Naive thymus-derived CD4-positive, alpha-beta T cell (primary cell): ENCODE measurements at regions not wholly inside any gene's neighbourhood (a gene's known extent, or its start where the extent isn't known, plus 50 kb on each side); places are given as distances from the start of the nearest gene placed in this dataset.

Experiments
- ATAC-seq: fragments of 150-1000 bp; cut with Tn5 transposase; 2 replicates; pipeline ENCODE4 v1.10.0; 2021; ENCODE audit warnings: mild to moderate bottlenecking, moderate library complexity
- CTCF ChIA-PET: fragments of 350-600 bp; sonication (Branson Sonifier 250); formaldehyde crosslinking; loops from one replicate; lab custom pipeline; 2021; ENCODE audit warnings: antibody characterized with exemption; lab: Charles Lee
- POLR2A ChIA-PET: fragments of 350-600 bp; sonication (Branson Sonifier 250); formaldehyde crosslinking; loops from one replicate; lab custom pipeline; 2021; ENCODE audit warnings: antibody characterized with exemption, inconsistent platforms; lab: Charles Lee
- DNase-seq, 9 donors: peaks; one replicate each; pipeline versions ENCODE4 v3.0.0 to v3.0.0-alpha.2; 2020 to 2022; ENCODE audit warnings: mixed read lengths in 1 of 9
- H3K27ac ChIP-seq: one replicate; pipeline ENCODE4 v1.7.0; 2013; ENCODE audit warnings: mild to moderate bottlenecking, low read depth, low read length, moderate library complexity
- H3K27me3 ChIP-seq, 2 donors: one replicate each; pipeline ENCODE4 v1.7.0; 2013; ENCODE audit warnings: low read length in 2 of 2, mild to moderate bottlenecking in 2 of 2, moderate library complexity in 2 of 2; ENCODE audit not compliant: control insufficient read depth in 2 of 2, insufficient read depth in 2 of 2
- H3K36me3 ChIP-seq, 3 experiments: 1 replicate in 2 of 3; 2 replicates in 1 of 3; pipeline ENCODE4 v1.7.0; 2013; ENCODE audit warnings: low read length in 3 of 3, mild to moderate bottlenecking in 3 of 3, moderate library complexity in 1 of 3; ENCODE audit not compliant: insufficient read depth in 3 of 3, control insufficient read depth in 2 of 3
- H3K4me1 ChIP-seq, 2 donors: one replicate each; pipeline ENCODE4 v1.7.0; 2013; ENCODE audit warnings: low read length in 2 of 2, mild to moderate bottlenecking in 2 of 2, moderate library complexity in 1 of 2; ENCODE audit not compliant: control insufficient read depth in 2 of 2, insufficient read depth in 2 of 2
- H3K4me3 ChIP-seq: 2 replicates; pipeline ENCODE4 v1.7.0; 2013; ENCODE audit warnings: mild to moderate bottlenecking, low read length
- H3K9me3 ChIP-seq, 3 experiments: 1 replicate in 2 of 3; 2 replicates in 1 of 3; pipeline ENCODE4 v1.7.0; 2013; ENCODE audit warnings: low read length in 3 of 3; ENCODE audit not compliant: control insufficient read depth in 2 of 3
- H3K27ac Mint-ChIP-seq, 9 donors: one replicate each; pipeline ENCODE4 v1.8.0; 2020 to 2022; ENCODE audit warnings: mixed read lengths in 9 of 9, mild to moderate bottlenecking in 8 of 9, moderate library complexity in 5 of 9, inconsistent platforms in 2 of 9
- H3K27me3 Mint-ChIP-seq, 5 donors: one replicate each; pipeline ENCODE4 v1.8.0; 2021 to 2022; ENCODE audit warnings: mixed read lengths in 5 of 5, mild to moderate bottlenecking in 1 of 5
- H3K36me3 Mint-ChIP-seq, 5 donors: one replicate each; pipeline ENCODE4 v1.8.0; 2020 to 2022; ENCODE audit warnings: mixed read lengths in 5 of 5, mild to moderate bottlenecking in 3 of 5, inconsistent platforms in 1 of 5
- H3K4me1 Mint-ChIP-seq, 7 donors: one replicate each; pipeline ENCODE4 v1.8.0; 2020 to 2022; ENCODE audit warnings: mixed read lengths in 7 of 7, mild to moderate bottlenecking in 3 of 7, inconsistent platforms in 1 of 7
- H3K4me3 Mint-ChIP-seq, 10 donors: one replicate each; pipeline ENCODE4 v1.8.0; 2020 to 2022; ENCODE audit warnings: mild to moderate bottlenecking in 10 of 10, mixed read lengths in 10 of 10, moderate library complexity in 6 of 10, inconsistent platforms in 2 of 10
- H3K9me3 Mint-ChIP-seq, 11 donors: one replicate each; pipeline ENCODE4 v1.8.0; 2020 to 2022; ENCODE audit warnings: mixed read lengths in 11 of 11, mild to moderate bottlenecking in 4 of 11, inconsistent platforms in 1 of 11, moderate library complexity in 1 of 11
- intact Hi-C, 2 donors: fragments of 100-400 bp; cut with micrococcal nuclease; formaldehyde crosslinking; loops; one replicate each; pipeline ENCODE4 v1.15.1; 2023

GRCh38 chr2:193538061-193538460, 1343.3 kb upstream of the TMEFF2 start:
- no peak for ATAC-seq
- no peak overlapping the region for H3K4me3 ChIP-seq
- H3K4me1 ChIP-seq: no peaks in the 10 kb centered on the region
- CTCF ChIA-PET: no interaction called here
- Mint-ChIP-seq H3K9me3 (peaks cover 0 to 8% (median 1%) of the 10 kb centered on the region in 11 donors), H3K27me3 (peaks cover 0 to 4% (median 0%) of the 10 kb centered on the region in 5 donors), H3K4me1 (no peaks in the 10 kb centered on the region), H3K27ac (no peak overlapping the region), H3K36me3 (no peaks in the 10 kb centered on the region), H3K4me3 (no peak overlapping the region)
- H3K36me3 ChIP-seq: no peaks in the 10 kb centered on the region
- intact Hi-C loops: no loop called here
- H3K27me3 ChIP-seq: no peaks in the 10 kb centered on the region
- POLR2A ChIA-PET: no interaction called here
- DNase-seq: no peak
- H3K9me3 ChIP-seq: no peaks in the 10 kb centered on the region
- no peak overlapping the region for H3K27ac ChIP-seq

DNA sequence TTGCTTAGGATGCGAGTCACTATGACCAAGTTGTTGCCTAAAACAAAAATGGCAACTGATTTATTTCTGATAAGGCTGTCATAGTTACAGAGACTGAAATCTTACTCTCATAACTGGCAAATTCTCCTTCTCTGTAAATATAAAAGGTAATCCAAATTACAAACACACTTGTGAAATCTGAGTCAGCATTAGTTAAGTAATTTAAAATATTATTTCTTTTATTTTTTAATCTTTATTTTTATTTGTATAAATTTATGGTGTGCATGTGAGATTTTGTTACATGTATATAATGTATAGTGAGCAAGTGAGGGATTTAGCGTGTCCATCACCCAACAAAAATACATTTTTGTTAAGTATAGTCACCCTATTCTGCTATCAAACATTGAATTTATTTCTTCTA, 1342.8 kb upstream of the TMEFF2 start:
- DNase-seq (no peak), ATAC-seq (no peak)
- Histone ChIP-seq H3K9me3 (no peaks in the 10 kb centered on the region), H3K4me3 (no peak overlapping the region), H3K36me3 (no peaks in the 10 kb centered on the region), H3K27me3 (no peaks in the 10 kb centered on the region), H3K4me1 (no peaks in the 10 kb centered on the region), H3K27ac (no peak overlapping the region)
- Mint-ChIP-seq H3K36me3 (no peaks in the 10 kb centered on the region), H3K9me3 (peaks cover 0 to 8% (median 0%) of the 10 kb centered on the region in 11 donors), H3K27ac (no peak overlapping the region), H3K27me3 (peaks cover 0 to 4% (median 0%) of the 10 kb centered on the region in 5 donors), H3K4me3 (no peak overlapping the region), H3K4me1 (no peaks in the 10 kb centered on the region)
- CTCF ChIA-PET: no interaction called here
- intact Hi-C loops: no loop called here
- POLR2A ChIA-PET: no interaction called here

GRCh38 chr2:193528458-193528857, 1333.7 kb upstream of the TMEFF2 start:
- ATAC-seq: no peak
- H3K9me3 Mint-ChIP-seq: peaks cover 0 to 12% (median 0%) of the 10 kb centered on the region in 11 donors
- no peak overlapping the region for H3K27ac Mint-ChIP-seq
- intact Hi-C loops: no loop called here
- H3K27me3 Mint-ChIP-seq: no peaks in the 10 kb centered on the region
- Histone ChIP-seq H3K4me1 (no peaks in the 10 kb centered on the region), H3K9me3 (no peaks in the 10 kb centered on the region), H3K27me3 (no peaks in the 10 kb centered on the region), H3K27ac (no peak overlapping the region), H3K4me3 (no peak overlapping the region), H3K36me3 (no peaks in the 10 kb centered on the region)
- CTCF ChIA-PET: no interaction called here
- DNase-seq: no peak
- POLR2A ChIA-PET: no interaction called here
- no peak overlapping the region for H3K4me3 Mint-ChIP-seq
- no peaks in the 10 kb centered on the region for H3K36me3 Mint-ChIP-seq
- no peaks in the 10 kb centered on the region for H3K4me1 Mint-ChIP-seq

GRCh38 chr2:193527146-193527545, 1332.4 kb upstream of the TMEFF2 start:
- ChIA-PET POLR2A (no interaction called here), CTCF (no interaction called here)
- no peaks in the 10 kb centered on the region for H3K9me3 ChIP-seq
- no peak overlapping the region for H3K4me3 ChIP-seq
- Mint-ChIP-seq H3K27ac (no peak overlapping the region), H3K36me3 (no peaks in the 10 kb centered on the region), H3K4me3 (no peak overlapping the region), H3K4me1 (no peaks in the 10 kb centered on the region), H3K27me3 (no peaks in the 10 kb centered on the region), H3K9me3 (peaks cover 0 to 8% (median 0%) of the 10 kb centered on the region in 11 donors)
- H3K27ac ChIP-seq: no peak overlapping the region
- intact Hi-C loops: no loop called here
- H3K27me3 ChIP-seq: no peaks in the 10 kb centered on the region
- H3K4me1 ChIP-seq: no peaks in the 10 kb centered on the region
- DNase-seq (no peak), ATAC-seq (no peak)
- no peaks in the 10 kb centered on the region for H3K36me3 ChIP-seq

DNA sequence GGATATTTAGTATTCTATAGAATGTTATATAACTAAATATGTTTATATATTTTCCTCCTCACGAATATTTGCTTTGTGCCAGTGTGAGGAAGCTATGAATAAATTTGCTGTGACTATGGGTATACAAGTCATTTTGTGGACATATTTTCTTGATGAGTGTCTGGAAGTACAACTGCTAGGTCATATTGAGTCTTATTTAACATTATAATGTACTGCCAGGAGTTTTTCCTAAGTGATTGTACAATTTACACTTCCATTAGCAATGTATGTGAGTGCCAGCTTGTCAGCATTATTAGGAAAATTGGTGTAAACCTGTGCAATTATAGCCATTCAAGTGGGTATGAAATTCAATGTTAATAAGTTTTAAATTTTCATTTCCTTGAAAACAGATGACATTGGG, 1328.9 kb upstream of the TMEFF2 start:
- Mint-ChIP-seq H3K27me3 (no peaks in the 10 kb centered on the region), H3K27ac (no peak overlapping the region), H3K36me3 (no peaks in the 10 kb centered on the region), H3K9me3 (peaks cover 0 to 6% (median 0%) of the 10 kb centered on the region in 11 donors), H3K4me3 (no peak overlapping the region), H3K4me1 (no peaks in the 10 kb centered on the region)
- ChIA-PET CTCF (no interaction called here), POLR2A (no interaction called here)
- Histone ChIP-seq H3K9me3 (no peaks in the 10 kb centered on the region), H3K27me3 (no peaks in the 10 kb centered on the region), H3K4me3 (no peak overlapping the region), H3K27ac (no peak overlapping the region), H3K4me1 (no peaks in the 10 kb centered on the region), H3K36me3 (no peaks in the 10 kb centered on the region)
- ATAC-seq: no peak
- intact Hi-C loops: no loop called here
- no peak for DNase-seq

DNA sequence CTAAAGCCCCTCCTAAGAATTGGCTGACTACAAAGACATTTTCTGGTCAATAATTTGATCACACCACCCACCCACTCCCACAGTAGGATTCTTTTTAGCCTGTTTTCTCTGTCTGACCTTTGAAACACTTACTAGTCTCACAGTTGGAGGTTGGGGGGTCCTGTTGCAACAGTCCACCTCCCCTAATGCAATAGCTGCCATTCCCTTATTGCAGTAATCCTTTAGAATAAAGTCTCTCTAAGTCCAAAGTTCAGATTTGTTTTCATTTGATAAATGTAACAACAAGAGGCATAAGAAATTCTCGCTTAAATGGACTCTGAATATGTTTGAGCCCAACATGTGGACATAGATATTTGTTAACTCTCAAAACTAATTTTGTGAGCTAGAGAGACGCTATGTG, 1326.8 kb upstream of the TMEFF2 start:
- no peaks in the 10 kb centered on the region for H3K9me3 ChIP-seq
- Mint-ChIP-seq H3K27me3 (no peaks in the 10 kb centered on the region), H3K9me3 (peaks cover 0 to 14% (median 1%) of the 10 kb centered on the region in 11 donors), H3K36me3 (no peaks in the 10 kb centered on the region), H3K4me1 (no peaks in the 10 kb centered on the region), H3K27ac (no peak overlapping the region), H3K4me3 (no peak overlapping the region)
- ATAC-seq (no peak), DNase-seq (no peak)
- no peak overlapping the region for H3K4me3 ChIP-seq
- ChIA-PET CTCF (no interaction called here), POLR2A (no interaction called here)
- H3K27ac ChIP-seq: no peak overlapping the region
- intact Hi-C loops: no loop called here
- H3K4me1 ChIP-seq: no peaks in the 10 kb centered on the region
- H3K36me3 ChIP-seq: no peaks in the 10 kb centered on the region
- no peaks in the 10 kb centered on the region for H3K27me3 ChIP-seq

DNA sequence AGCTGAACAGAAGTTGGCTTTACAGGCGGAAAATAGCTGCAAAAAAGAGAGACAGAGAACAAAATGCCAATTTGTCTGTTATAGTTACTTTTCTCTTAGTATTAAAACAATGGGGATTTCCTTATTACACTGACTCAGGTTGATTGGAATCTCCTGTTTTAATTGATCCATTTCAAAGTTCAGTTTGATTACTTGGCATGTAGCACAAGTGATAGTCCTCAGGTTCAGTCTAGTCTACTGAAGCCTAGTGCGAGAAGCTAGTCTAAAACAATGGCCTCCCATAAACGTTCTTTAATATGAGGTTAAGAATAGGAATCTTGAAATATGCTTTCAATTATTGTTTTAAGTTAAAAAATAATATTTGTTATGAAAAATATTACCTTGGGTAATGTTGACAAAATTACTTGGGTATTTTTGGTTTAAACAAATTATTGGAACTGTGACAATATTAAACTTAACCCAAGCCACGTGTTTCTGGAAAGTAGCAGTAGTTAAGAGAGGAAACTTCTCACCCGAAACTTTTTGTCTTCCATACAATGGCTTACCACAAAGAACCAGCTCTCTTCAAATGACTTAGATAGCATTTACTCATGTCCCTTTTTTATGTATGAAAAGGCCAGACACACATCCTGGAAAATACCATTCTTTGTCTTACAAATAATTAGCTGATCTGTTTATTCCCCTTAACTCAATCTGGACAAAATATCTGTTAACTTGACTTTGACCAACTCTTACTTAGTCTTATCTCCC, 1326.2 kb upstream of the TMEFF2 start:
- DNase-seq: no peak
- Mint-ChIP-seq H3K4me3 (no peak overlapping the region), H3K27me3 (no peaks in the 10 kb centered on the region), H3K36me3 (no peaks in the 10 kb centered on the region), H3K4me1 (no peaks in the 10 kb centered on the region), H3K9me3 (peaks cover 0 to 15% (median 2%) of the 10 kb centered on the region in 11 donors), H3K27ac (no peak overlapping the region)
- no peaks in the 10 kb centered on the region for H3K36me3 ChIP-seq
- no peaks in the 10 kb centered on the region for H3K4me1 ChIP-seq
- H3K4me3 ChIP-seq: no peak overlapping the region
- ChIA-PET CTCF (no interaction called here), POLR2A (no interaction called here)
- H3K27me3 ChIP-seq: no peaks in the 10 kb centered on the region
- no peak for ATAC-seq
- H3K9me3 ChIP-seq: no peaks in the 10 kb centered on the region
- intact Hi-C loops: no loop called here
- no peak overlapping the region for H3K27ac ChIP-seq
